HepG2 (cell line): ENCODE measurements at regions not wholly inside any gene's neighbourhood (a gene's known extent, or its start where the extent isn't known, plus 50 kb on each side); places are given as distances from the start of the nearest gene placed in this dataset.

Experiments used
- ATAC-seq: fragments of 200-7000 bp; cut with Tn5 transposase; 3 replicates; pipeline ENCODE4 v1.9.1; 2020; ENCODE audit warnings: mild to moderate bottlenecking, moderate library complexity
- BruUV-seq: library from RNA; stranded (reverse); fragments of 400-500 nt; replicated peaks from 2 replicates; lab custom pipeline; 2021; lab: Mats Ljungman, UMichigan
- CTCF ChIA-PET: fragments of 300-600 bp; formaldehyde crosslinking; extraction: SDS; loops from one replicate; lab custom pipeline; 2021; ENCODE audit warnings: low total read pairs, inconsistent platforms, low intra/inter-chr PET ratio; lab: Yijun Ruan, JAX
- POLR2A ChIA-PET: fragments of 350-600 bp; sonication (Branson Sonifier 250); formaldehyde crosslinking; loops from one replicate; lab custom pipeline; 2020; ENCODE audit warnings: antibody characterized with exemption, inconsistent platforms; lab: Yijun Ruan, JAX
- DNase-seq: peaks from one replicate; pipeline ENCODE4 v3.0.0-alpha.2; 2015; ENCODE audit warnings: low spot score
- FAIRE-seq: peaks from 3 replicates; lab custom pipeline; 2011; peaks lifted over from hg19 to GRCh38; lab: Jason Lieb, UNC
- H2AFZ ChIP-seq: one replicate; pipeline ENCODE4 v1.6.1; 2011; ENCODE audit warnings: low read length, inconsistent platforms
- H3K27ac ChIP-seq: fragments of 300-600 bp; 3 replicates; pipeline ENCODE4 v1.8.0; 2011; ENCODE audit warnings: mixed run types, mild to moderate bottlenecking, mixed read lengths, low read length, inconsistent platforms; ENCODE audit not compliant: insufficient read depth; ENCODE audit errors: extremely low read length
- H3K27me3 ChIP-seq, 2 experiments: fragments of 200-600 bp in 1 of 2; 2 replicates in 1 of 2; 3 replicates in 1 of 2; pipeline versions ENCODE4 v1.6.0 to v1.8.0; 2011; ENCODE audit warnings: low read length in 2 of 2, mild to moderate bottlenecking in 2 of 2, moderate library complexity in 2 of 2, inconsistent platforms in 1 of 2; ENCODE audit not compliant: insufficient read depth in 2 of 2, control insufficient read depth in 1 of 2
- H3K36me3 ChIP-seq, 2 experiments: fragments of 200-600 bp in 1 of 2; replicated peaks in 1 of 2; 2 replicates in 1 of 2; 3 replicates in 1 of 2; pipeline versions ENCODE4 v1.5.1 to v1.8.0; 2011; ENCODE audit warnings: low read length in 2 of 2, inconsistent platforms in 1 of 2; ENCODE audit not compliant: insufficient read depth in 2 of 2, control insufficient read depth in 1 of 2
- H3K4me1 ChIP-seq: 2 replicates; pipeline ENCODE4 v1.5.1; 2012; ENCODE audit warnings: low read length, inconsistent platforms; ENCODE audit not compliant: insufficient read depth
- H3K4me2 ChIP-seq: 2 replicates; pipeline ENCODE4 v1.6.0; 2011; ENCODE audit warnings: low read depth, low read length, inconsistent platforms
- H3K4me3 ChIP-seq, 3 experiments: fragments of 200-600 bp in 1 of 3; sonication (generic), shearing (Covaris generic) in 1 of 3; replicated peaks in 1 of 3; 2 replicates each; pipeline ENCODE4 v1.5.1; 2011 to 2016; ENCODE audit warnings: low read length in 3 of 3, inconsistent platforms in 2 of 3, low read depth in 2 of 3, mild to moderate bottlenecking in 2 of 3, control low read depth in 1 of 3, mixed read lengths in 1 of 3; ENCODE audit not compliant: insufficient read depth in 1 of 3
- H3K79me2 ChIP-seq: one replicate; pipeline ENCODE4 v1.6.1; 2011; ENCODE audit warnings: low read length, inconsistent platforms; ENCODE audit not compliant: insufficient read depth
- H3K9ac ChIP-seq: 2 replicates; pipeline ENCODE4 v1.6.0; 2011; ENCODE audit warnings: mild to moderate bottlenecking, low read depth, low read length, inconsistent platforms; ENCODE audit not compliant: insufficient read depth
- H3K9me3 ChIP-seq: 2 replicates; pipeline ENCODE4 v1.5.1; 2012; ENCODE audit warnings: mild to moderate bottlenecking, low read length
- H4K20me1 ChIP-seq: 2 replicates; pipeline ENCODE4 v1.6.0; 2011; ENCODE audit warnings: inconsistent platforms, mild to moderate bottlenecking, low read length, moderate library complexity; ENCODE audit not compliant: insufficient read depth
- GZF1 ChIP-seq: sonication (generic); formaldehyde crosslinking; IDR thresholded peaks from 2 replicates; pipeline ENCODE4 v1.5.1; 2020; ENCODE audit warnings: mild to moderate bottlenecking, missing genetic modification reagents
- HOXA7 ChIP-seq: sonication (generic); formaldehyde crosslinking; IDR thresholded peaks from 2 replicates; pipeline ENCODE4 v1.8.1; 2022; ENCODE audit warnings: mild to moderate bottlenecking, missing genetic modification reagents, moderate library complexity
- MTERF4 ChIP-seq: sonication (generic); formaldehyde crosslinking; IDR thresholded peaks from 2 replicates; pipeline ENCODE4 v1.8.0; 2023; ENCODE audit warnings: mild to moderate bottlenecking, missing genetic modification reagents
- TAF15 ChIP-seq: fragments of 200-400 bp; formaldehyde crosslinking; IDR thresholded peaks from one replicate; pipeline ENCODE4 v1.6.1; 2018; ENCODE audit warnings: mild to moderate bottlenecking, low read depth, low read length; ENCODE audit not compliant: poor library complexity, severe bottlenecking
- WIZ ChIP-seq: sonication (generic); formaldehyde crosslinking; IDR thresholded peaks from 2 replicates; pipeline ENCODE4 v1.5.1; 2020; ENCODE audit warnings: mild to moderate bottlenecking, missing genetic modification reagents
- ZNF142 ChIP-seq: sonication (generic); formaldehyde crosslinking; IDR thresholded peaks from 2 replicates; pipeline ENCODE4 v1.4.0; 2020; ENCODE audit warnings: missing genetic modification reagents
- ZNF318 ChIP-seq: sonication (generic); formaldehyde crosslinking; IDR thresholded peaks from 2 replicates; pipeline ENCODE4 v1.4.0; 2020; ENCODE audit warnings: mild to moderate bottlenecking, missing genetic modification reagents
- ZNF33A ChIP-seq: sonication (generic); formaldehyde crosslinking; IDR thresholded peaks from 2 replicates; pipeline ENCODE4 v1.5.1; 2020; ENCODE audit warnings: missing genetic modification reagents, mild to moderate bottlenecking, moderate library complexity, borderline replicate concordance
- ZNF747 ChIP-seq: sonication (generic); formaldehyde crosslinking; IDR thresholded peaks from 2 replicates; pipeline ENCODE4 v1.8.1; 2023; ENCODE audit warnings: missing genetic modification reagents, mild to moderate bottlenecking, borderline replicate concordance
- ZZZ3 ChIP-seq: sonication (generic); formaldehyde crosslinking; IDR thresholded peaks from 2 replicates; pipeline ENCODE4 v1.4.0; 2020; ENCODE audit warnings: missing genetic modification reagents, mild to moderate bottlenecking, borderline replicate concordance
- WGBS: methylation state at CpG from one replicate; pipeline ENCODE4 v1.1.6; 2017; ENCODE audit warnings: low lambda C conversion rate; 5-methylcytosine and 5-hydroxymethylcytosine counted together
- in situ Hi-C: cut with HindIII; loops from 2 replicates; pipeline ENCODE4 v1.10.0; 2017; ENCODE audit warnings: low pct_unique_long_range_greater_than_20kb; ENCODE audit not compliant: extremely low pct_ligation_motif_present
- intact Hi-C: fragments of 100-400 bp; cut with micrococcal nuclease; formaldehyde crosslinking; loops from one replicate; pipeline ENCODE4 v1.10.0; 2022; ENCODE audit not compliant: unreplicated experiment

- no peak for DNase-seq
- intact Hi-C loops: no loop called here
- Histone ChIP-seq H3K4me1 (no peaks in the 10 kb centered on the region), H3K27ac (no peak overlapping the region), H3K4me2 (no peak overlapping the region), H3K9me3 (no peaks in the 10 kb centered on the region), H3K36me3 (no peaks in the 10 kb centered on the region), H3K9ac (no peak overlapping the region), H3K27me3 (no peaks in the 10 kb centered on the region), H3K4me3 (no peak overlapping the region), H2AFZ (no peak overlapping the region), H4K20me1 (no peaks in the 10 kb centered on the region), H3K79me2 (no peaks in the 10 kb centered on the region)
- CTCF ChIA-PET: no interaction called here
- no TSS peak for BruUV-seq
- no peak for FAIRE-seq
- in situ Hi-C loops: no loop called here
- no peak for ATAC-seq
- WGBS: 0% methylated on average over 1 of the region's 1 CpG
- POLR2A ChIA-PET: no interaction called here
- TF ChIP-seq ZZZ3 (CRISPR knock-in tag): no peak
- no peak for TF ChIP-seq GZF1
- no peak for TF ChIP-seq ZNF33A
- no peak for TF ChIP-seq ZNF747 (CRISPR knock-in tag)
- TF ChIP-seq HOXA7 (CRISPR knock-in tag): no peak
- no peak for TF ChIP-seq ZNF142 (CRISPR knock-in tag)
- no peak for TF ChIP-seq MTERF4 (CRISPR knock-in tag)
- TF ChIP-seq WIZ: no peak
- no peak for TF ChIP-seq ZNF318
- no peak for TF ChIP-seq TAF15
Observed at GRCh38 chr21:15986277-15986676, 256.5 kb downstream of the USP25 start.
